H1 (cell line): ENCODE measurements at regions not wholly inside any gene's neighbourhood (a gene's known extent, or its start where the extent isn't known, plus 50 kb on each side); places are given as distances from the start of the nearest gene placed in this dataset.

Experiments used
- CBX8 ChIP-seq: fragments of 300-800, 300-1000 bp; sonication (generic); IDR thresholded peaks from 2 replicates; pipeline ENCODE4 v1.7.1; 2016; ENCODE audit warnings: low read depth, low read length, borderline replicate concordance
- GTF2F1 ChIP-seq: IDR thresholded peaks from 2 replicates; pipeline ENCODE4 v1.6.1; 2012; ENCODE audit warnings: low read depth, low read length, improper control_type of control experiment, borderline replicate concordance
- KDM1A ChIP-seq: fragments of 200-600, 300-600 bp; sonication (generic); IDR thresholded peaks from 2 replicates; pipeline ENCODE4 v1.7.1; 2016; ENCODE audit warnings: mild to moderate bottlenecking, low read length, borderline replicate concordance
- SIN3A ChIP-seq, 2 experiments: IDR thresholded peaks in 1 of 2; conservative IDR thresholded peaks in 1 of 2; 2 replicates each; pipeline ENCODE4 v1.6.1; 2011 to 2012; ENCODE audit warnings: low read length in 2 of 2, improper control_type of control experiment in 1 of 2, low read depth in 1 of 2, mild to moderate bottlenecking in 1 of 2
- TF ChIP-seq, protein P1 (sequence below): fragments of 300-600 bp; sonication (generic); IDR thresholded peaks from 2 replicates; pipeline ENCODE4 v1.7.1; 2012; ENCODE audit warnings: low read length, moderate library complexity, mild to moderate bottlenecking, inconsistent platforms; ENCODE audit not compliant: insufficient replicate concordance

DNA sequence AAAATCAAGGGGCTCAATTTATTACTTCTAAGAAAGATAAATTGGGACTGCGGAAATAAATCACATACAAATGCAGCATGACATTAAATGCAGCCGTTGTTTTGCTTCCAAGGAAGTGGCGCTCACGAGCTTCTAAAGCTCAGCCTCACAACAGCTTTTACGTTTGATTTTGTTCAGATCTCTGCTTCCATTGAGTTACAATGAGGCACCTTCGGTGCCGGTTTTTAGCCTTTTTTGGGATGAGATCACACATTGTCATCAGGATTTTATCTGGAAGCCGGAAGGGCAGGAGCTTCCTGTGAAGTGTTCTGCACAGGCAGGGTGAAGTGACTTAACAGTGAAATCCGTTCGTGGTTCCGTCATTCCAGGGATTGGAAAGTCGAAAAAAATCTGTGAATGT is 209.8 kb downstream of the DCDC2C start (continued):
- TF ChIP-seq, protein P1, sequence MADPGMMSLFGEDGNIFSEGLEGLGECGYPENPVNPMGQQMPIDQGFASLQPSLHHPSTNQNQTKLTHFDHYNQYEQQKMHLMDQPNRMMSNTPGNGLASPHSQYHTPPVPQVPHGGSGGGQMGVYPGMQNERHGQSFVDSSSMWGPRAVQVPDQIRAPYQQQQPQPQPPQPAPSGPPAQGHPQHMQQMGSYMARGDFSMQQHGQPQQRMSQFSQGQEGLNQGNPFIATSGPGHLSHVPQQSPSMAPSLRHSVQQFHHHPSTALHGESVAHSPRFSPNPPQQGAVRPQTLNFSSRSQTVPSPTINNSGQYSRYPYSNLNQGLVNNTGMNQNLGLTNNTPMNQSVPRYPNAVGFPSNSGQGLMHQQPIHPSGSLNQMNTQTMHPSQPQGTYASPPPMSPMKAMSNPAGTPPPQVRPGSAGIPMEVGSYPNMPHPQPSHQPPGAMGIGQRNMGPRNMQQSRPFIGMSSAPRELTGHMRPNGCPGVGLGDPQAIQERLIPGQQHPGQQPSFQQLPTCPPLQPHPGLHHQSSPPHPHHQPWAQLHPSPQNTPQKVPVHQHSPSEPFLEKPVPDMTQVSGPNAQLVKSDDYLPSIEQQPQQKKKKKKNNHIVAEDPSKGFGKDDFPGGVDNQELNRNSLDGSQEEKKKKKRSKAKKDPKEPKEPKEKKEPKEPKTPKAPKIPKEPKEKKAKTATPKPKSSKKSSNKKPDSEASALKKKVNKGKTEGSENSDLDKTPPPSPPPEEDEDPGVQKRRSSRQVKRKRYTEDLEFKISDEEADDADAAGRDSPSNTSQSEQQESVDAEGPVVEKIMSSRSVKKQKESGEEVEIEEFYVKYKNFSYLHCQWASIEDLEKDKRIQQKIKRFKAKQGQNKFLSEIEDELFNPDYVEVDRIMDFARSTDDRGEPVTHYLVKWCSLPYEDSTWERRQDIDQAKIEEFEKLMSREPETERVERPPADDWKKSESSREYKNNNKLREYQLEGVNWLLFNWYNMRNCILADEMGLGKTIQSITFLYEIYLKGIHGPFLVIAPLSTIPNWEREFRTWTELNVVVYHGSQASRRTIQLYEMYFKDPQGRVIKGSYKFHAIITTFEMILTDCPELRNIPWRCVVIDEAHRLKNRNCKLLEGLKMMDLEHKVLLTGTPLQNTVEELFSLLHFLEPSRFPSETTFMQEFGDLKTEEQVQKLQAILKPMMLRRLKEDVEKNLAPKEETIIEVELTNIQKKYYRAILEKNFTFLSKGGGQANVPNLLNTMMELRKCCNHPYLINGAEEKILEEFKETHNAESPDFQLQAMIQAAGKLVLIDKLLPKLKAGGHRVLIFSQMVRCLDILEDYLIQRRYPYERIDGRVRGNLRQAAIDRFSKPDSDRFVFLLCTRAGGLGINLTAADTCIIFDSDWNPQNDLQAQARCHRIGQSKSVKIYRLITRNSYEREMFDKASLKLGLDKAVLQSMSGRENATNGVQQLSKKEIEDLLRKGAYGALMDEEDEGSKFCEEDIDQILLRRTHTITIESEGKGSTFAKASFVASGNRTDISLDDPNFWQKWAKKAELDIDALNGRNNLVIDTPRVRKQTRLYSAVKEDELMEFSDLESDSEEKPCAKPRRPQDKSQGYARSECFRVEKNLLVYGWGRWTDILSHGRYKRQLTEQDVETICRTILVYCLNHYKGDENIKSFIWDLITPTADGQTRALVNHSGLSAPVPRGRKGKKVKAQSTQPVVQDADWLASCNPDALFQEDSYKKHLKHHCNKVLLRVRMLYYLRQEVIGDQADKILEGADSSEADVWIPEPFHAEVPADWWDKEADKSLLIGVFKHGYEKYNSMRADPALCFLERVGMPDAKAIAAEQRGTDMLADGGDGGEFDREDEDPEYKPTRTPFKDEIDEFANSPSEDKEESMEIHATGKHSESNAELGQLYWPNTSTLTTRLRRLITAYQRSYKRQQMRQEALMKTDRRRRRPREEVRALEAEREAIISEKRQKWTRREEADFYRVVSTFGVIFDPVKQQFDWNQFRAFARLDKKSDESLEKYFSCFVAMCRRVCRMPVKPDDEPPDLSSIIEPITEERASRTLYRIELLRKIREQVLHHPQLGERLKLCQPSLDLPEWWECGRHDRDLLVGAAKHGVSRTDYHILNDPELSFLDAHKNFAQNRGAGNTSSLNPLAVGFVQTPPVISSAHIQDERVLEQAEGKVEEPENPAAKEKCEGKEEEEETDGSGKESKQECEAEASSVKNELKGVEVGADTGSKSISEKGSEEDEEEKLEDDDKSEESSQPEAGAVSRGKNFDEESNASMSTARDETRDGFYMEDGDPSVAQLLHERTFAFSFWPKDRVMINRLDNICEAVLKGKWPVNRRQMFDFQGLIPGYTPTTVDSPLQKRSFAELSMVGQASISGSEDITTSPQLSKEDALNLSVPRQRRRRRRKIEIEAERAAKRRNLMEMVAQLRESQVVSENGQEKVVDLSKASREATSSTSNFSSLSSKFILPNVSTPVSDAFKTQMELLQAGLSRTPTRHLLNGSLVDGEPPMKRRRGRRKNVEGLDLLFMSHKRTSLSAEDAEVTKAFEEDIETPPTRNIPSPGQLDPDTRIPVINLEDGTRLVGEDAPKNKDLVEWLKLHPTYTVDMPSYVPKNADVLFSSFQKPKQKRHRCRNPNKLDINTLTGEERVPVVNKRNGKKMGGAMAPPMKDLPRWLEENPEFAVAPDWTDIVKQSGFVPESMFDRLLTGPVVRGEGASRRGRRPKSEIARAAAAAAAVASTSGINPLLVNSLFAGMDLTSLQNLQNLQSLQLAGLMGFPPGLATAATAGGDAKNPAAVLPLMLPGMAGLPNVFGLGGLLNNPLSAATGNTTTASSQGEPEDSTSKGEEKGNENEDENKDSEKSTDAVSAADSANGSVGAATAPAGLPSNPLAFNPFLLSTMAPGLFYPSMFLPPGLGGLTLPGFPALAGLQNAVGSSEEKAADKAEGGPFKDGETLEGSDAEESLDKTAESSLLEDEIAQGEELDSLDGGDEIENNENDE, result no peak
- no peak for TF ChIP-seq GTF2F1
- TF ChIP-seq CBX8, result no peak
- TF ChIP-seq KDM1A, result no peak
- no peak for TF ChIP-seq SIN3A (conservative IDR thresholded peaks at IDR 0.05 in 1 of 2, IDR thresholded peaks at IDR 0.05 in 1 of 2; ENCODE audit: low read depth in 1 of 2, low read length in 2 of 2)
- TF ChIP-seq, all 59 proteins: peak for 0
